ENCODE measurements at regions not wholly inside any gene's neighbourhood (a gene's known extent, or its start where the extent isn't known, plus 50 kb on each side); places are given as distances from the start of the nearest gene placed in this dataset.
"Not testable (repeated sequence)": the region's sequence is repeated elsewhere in the genome, so short reads cannot be mapped to it uniquely, and the experiment has no call there.

DNA sequence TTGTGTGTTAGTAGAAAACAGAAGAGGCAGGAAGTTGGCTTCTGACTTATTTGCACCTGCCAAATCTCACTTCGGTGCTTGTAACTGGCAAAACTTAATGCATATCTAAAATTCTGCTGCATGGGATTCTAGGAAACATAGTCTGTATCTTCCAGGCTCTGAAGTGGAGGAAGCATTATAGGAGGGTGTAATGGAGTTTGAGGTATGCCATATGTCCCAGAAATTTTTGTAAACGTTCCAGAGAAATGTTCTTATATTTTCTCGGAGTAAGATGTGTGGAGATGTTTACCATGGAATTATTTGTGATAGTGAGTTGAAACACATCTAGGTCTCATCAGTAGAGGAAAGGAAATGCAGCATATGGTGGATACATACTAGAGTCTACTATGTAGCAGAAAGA is 1329.0 kb upstream of the NUDT12 start:
- ATAC-seq (no peak), DNase-seq (no peak)

DNA sequence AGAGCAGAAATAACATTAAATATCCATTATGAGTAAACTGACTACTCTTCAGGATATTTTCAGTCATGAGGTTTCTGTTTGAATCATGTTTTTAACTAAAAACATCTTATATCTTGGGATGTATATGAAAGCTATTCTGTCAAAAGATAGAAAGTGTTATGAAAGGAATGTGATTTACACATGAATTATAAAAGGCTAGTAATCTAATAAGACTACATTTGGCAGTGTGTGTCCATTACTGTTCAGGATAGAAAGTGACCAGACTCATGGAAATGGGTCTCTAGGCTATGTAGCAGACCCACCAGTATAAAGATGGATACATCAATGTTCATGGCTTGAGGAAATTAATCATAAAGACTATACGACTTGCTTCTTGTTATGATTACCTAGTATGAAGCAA is 1328.2 kb upstream of the NUDT12 start:
- ATAC-seq (no peak), DNase-seq (no peak)

DNA sequence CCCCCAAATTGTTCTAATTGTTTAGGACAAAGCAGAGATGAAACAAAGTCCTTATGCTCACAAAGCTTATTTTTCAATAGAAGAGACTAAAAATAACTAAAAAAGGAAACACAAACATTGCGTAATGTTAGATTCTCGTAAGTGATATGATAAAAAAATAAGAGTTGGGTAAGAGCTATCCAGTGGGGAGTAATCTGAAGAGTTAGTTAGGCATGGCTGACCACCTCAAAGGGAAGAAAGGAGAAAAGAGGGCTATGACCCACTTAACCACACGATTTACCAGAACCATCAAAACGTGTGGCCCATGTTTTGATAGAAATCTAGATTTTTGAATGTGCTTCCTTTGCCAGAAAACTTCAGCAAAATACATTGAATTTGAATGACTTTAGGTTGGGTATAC is 1296.8 kb upstream of the NUDT12 start:
- DNase-seq (no peak), ATAC-seq (no peak)

DNA sequence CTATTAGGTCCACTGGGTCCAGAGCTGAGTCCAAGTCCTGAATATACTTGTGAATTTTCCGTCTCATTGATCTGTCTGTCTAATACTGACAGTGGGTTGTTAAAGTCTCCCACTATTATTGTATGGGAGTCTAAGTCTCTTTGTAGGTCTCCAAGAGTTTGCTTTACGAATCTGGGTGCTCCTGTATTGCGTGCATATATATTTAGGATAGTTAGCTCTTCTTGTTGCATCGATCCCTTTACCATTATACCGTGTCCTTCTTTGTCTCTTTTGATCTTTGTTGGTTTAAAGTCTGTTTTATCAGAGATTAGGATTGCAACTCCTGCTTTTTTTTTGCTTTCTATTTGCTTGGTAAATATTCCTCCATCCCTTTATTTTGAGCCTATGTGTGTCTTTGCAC is 1289.5 kb upstream of the NUDT12 start:
- DNase-seq, ATAC-seq: not testable (repeated sequence)

DNA sequence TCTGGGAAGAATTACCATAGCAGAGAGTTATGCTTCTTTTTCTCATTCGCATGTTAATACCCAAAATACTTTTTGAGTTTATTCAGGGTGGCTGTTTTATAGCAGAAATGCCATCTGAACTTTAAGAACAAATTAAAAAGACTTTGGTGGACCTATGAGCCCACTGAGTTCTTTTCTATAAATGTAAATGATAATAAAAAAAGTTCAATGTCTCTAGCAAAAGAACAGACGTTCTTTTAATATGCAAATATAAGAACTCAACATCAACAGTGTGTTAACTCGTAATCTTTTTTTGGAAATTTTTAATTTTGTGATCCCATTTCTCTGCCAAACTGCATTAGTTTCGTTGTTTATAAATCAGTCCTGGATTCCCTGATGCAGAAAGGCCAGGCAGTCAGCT is 1283.0 kb upstream of the NUDT12 start:
- no peak for DNase-seq
- no peak for ATAC-seq

DNA sequence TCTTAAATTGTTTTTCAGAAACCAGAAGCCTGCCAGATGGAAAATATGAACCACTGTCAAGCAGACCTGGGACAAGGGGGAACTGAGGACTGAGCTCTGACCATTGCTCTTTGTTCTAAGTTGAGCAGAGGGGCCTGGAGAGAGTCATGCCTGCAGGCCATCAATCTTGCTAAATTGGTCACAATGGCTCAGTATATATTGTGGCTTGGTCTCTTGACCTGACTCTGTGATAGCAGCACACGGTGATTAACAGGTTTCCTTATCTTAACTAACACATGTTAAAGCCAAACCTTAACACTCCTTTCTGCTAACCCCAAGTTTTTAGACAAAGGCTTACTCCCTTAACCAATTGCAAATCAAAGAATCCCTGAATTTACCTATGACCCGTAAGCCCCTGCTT is 1281.2 kb upstream of the NUDT12 start:
- ATAC-seq (no peak), DNase-seq (no peak)

DNA sequence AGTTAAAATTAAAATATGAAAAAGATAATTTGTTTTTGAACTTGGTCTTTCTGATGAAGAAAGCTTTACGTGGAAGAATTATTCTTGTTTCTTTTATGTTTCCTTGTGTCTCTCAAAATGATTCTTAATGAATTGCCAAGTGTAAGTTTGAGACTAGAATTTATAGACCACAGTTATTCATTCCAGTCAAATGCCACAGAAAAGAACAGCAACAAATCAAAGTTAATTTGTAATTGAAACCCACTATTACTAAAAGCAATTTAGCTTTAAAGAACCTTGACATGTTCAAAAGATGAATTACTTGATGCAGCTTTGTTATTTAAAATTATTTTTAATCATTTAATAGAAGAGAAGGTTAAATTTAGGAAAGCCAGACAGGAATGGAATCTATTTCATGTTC is 1277.7 kb upstream of the NUDT12 start:
- ATAC-seq (no peak), DNase-seq (no peak)

DNA sequence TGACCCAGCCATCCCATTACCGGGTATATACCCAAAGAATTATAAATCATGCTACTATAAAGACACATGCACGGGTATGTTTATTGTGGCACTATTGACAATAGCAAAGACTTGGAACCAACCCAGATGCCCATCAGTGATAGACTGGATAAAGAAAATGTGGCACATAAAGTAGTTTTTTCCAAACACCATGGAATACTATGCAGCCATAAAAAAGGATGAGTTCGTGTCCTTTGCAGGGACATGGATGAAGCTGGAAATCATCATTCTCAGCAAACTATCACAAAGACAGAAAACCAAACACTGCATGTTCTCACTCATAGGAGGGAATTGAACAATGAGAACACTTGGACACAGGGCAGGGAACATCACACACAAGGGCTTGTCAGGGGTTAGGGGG is 1268.9 kb upstream of the NUDT12 start:
- not testable (repeated sequence) for DNase-seq, ATAC-seq

DNA sequence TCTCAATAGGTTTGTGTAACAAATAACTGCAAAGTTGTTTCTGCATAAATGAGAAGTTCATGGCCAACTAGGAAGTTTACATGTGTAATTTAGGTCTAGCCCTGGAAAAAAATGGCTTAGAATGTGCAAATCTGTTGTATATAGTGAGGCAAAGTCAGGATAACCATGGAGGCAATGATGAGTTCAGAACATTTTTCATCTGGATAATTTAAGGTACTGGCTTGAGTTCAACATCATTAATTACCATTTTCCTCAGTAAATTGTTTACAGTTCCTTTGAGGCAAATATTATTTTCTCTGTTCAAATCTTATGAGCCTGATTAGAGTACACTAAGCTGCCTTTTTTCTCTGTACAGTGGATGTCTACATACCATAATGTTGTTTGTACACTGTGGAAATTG is 1259.0 kb upstream of the NUDT12 start:
- ATAC-seq (no peak), DNase-seq (no peak)

DNA sequence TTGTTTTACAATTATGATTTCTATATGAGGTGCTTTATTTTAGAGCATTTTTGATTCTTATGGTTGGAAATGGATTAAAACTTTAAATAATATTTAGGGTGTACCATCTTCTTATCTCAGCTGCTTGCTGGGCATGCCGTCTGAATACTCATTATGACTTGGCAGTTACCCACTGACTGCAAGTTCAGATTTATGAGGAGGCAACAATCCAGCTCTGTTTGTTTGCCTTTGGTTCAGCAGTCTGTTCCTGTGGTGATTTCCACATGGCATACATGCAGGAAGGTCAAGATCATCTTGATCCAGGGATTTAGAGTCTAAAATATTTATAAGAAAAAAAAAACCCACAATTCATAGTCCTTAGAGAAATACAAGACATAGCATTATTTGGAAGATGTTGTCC is 1254.5 kb upstream of the NUDT12 start:
- DNase-seq: no peak
- ATAC-seq: no peak

DNA sequence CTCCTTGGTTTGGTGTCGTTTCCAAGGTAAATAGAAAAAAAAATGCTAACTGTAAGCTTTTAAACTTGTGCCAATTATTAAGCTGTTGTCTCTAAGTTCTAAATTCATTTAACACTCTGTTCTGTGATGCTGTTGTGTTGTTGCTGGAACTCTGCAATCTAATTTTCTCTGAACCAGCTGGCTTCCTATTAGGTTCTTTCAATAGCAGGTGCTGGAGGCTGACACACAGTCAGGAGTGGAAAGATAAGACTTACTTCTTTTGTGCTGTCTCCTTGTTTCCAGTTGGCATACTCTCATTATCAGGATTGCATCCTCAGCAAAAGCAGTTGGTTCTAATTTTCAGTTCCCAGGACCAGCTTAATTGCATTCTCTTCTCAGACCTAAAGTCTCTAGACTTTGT is 1252.6 kb upstream of the NUDT12 start:
- ATAC-seq (no peak), DNase-seq (no peak)

DNA sequence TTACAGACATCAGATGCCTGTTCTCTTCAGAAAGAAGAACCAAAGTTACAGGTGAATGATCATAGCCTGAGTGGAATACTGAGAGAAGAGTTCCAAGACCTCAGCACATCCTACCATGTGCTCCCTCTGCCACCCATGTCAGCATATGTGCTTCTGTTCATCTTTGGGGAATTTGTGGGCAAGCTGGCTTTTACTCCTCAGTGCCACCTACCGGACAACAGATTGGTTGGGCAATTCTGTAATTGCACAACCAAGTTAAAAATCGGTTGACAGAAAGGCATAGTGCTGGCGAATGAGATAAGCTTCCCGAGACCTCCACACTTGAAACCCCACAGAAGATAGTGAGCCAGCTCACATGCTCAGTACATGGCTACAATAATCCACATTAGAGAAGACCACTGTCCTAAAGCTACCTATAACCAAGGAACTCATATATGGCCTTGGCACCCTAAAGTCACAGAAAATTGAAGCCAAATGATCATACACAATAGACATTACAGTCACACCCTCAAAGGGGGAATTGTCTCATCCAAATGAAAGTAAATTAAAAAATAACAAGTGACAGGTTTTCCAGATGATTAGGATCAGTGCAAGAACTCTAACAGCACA is 1238.0 kb upstream of the NUDT12 start:
- no peak for ATAC-seq
- DNase-seq: no peak

DNA sequence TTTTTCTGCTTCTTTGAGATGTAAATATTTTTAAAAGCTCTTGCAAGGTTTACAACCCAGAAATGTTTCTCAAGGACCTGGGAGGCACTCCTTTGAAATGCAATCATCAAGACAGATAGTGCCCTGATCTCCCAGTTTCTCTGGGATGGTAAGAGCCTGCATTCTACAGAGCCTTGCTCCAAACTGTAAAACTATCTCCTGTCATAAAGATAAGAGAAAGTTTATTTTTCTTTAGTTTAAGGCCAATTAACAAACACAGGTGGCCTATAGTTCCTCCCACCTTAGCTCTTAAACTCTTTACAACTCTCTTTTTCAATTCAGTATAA is 1231.1 kb upstream of the NUDT12 start:
- no peak for DNase-seq
- no peak for ATAC-seq

DNA sequence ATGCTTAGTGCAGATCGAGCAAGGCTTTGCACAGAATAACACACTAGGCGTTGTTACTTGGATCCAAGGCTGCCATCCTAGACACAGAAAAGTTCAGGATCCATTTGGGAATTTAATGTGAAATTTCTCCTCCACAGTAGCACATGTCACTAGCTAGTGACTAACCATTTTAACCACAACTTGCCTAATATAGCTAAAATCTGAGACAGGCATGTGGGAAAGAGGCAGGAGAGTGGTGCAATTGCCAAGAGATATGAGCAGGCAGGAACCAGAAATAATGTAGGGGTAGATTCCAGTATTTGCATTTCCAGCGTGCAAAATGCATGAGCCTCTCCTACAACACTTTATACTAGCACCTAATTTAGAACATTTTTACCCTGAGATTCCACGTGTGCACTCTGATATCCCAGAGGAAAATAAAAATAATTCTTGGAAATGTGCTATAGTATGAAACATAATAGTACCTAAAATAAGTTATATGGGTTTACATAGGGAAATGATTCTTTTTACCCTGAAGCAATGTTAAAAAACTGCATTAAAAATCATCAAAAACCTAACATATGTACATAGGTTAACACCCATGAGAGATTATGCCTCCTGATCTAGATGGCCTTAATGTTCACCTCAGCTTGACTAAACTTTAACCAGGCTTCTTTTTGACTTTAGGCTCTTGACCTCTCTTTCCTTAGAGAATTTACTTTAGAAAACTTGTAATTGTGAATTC is 1230.6 kb upstream of the NUDT12 start:
- DNase-seq (no peak), ATAC-seq (no peak)

DNA sequence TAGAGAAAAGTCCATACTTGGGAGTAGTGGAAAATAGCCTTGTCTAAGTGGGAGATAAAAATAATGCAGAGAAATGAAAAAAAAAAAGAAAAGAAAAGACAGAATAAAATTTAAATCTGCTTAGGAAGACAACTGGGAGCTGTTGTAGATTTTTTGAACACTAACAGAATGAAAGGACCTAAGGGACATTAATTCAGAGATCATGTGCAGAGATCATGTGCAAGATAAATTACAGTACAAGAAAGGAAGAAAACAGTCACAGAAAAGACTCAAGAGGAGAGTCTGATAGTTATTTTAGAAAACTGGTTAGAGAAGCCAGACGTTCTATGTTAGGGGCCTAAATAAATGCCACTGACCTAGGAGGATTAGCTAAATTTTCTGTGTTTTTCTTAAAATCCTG is 1226.8 kb upstream of the NUDT12 start:
- DNase-seq (no peak), ATAC-seq (no peak)

DNA sequence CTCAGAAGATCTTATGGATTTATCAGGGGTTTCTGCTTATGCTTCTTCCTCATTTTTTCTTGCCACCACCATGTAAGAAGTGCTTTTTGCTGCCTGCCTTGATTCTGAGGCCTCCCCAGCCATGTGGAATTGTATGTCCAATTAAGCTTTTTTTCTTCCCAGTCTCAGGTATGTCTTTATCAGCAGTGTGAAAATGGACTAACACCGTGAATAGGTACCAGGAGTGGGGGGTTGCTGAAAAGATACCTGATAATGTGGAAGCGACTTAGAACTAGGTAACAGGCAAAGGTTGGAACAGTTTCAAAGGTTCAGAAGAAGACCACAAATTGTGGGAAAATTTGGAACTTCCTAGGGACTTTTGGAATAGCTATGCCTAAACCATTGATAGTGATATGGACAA is 1222.5 kb upstream of the NUDT12 start:
- no peak for DNase-seq
- no peak for ATAC-seq

DNA sequence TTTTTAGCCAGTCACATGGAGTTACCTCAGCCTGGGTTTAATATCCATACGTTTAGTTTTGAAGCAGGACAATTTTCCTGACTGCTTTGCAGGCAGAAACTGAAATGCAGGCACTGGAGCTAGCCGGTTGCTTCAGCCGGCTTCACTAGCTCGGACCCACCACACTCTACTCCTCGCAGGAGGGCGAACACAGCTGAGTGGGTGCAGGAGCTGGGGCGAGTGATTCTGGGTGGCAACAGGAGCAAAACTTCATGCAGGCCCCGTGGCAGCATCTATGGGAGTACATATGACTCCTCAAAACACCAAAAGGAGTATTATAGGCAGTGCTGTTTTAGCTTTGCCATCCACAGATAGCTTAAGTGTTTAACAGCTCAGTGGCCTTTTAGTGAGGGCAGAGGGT is 1211.8 kb upstream of the NUDT12 start:
- ATAC-seq (no peak), DNase-seq (no peak)

DNA sequence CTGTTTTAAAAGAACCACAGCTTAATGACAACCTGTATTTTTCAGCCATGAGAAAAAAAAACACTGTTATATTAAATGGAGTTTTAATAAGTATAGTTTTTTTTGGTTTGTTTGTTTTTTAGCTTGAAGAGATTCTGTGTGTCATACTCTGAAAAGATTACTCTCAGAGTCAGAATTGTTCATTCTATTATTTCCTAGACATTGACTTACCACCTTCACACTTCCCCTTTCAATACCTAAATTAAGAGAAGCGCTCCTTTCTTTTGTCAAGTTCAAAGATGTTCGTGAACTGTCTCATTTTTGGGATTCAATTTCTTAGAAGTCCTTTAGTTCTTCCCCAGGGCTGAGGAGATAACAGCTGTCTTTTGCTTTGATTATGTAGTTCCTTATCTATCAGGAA is 1201.6 kb upstream of the NUDT12 start:
- DNase-seq (no peak), ATAC-seq (no peak)

DNA sequence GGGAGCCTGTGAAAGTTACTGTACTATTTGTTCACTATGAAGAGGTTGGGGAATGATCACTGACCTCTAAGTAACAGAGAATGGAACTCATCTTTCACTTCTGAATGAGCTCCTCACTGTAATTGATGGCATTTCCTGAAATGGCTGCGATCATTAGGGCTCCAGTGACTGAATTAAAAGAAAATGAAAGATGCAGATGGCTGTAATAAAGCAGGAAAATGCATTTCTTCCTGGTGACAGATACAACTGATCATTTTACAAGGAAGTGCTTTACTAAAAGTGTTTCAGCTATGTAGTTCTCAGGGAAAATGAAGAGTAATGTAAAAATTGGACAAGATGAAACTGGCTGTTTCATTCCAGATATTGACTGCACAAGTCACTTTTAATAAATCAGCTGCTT is 1200.6 kb upstream of the NUDT12 start:
- ATAC-seq (no peak), DNase-seq (no peak)

DNA sequence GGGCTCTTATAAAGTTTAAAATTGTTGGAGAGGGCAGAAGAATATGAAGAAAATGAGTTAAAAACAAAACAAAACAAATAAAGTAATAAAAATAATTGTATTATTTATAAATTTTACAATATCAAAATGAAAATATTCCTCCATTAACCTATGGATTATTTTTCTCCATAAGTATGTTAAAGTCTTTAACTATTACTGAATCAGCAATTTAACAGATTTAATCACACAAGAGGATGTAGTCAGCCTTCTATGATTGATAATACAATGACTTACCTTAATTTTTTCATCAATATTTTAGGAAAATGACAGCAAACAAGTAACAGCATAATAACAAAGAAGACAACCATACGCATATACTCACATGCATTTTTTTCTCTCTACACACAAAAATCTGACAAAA is 1195.3 kb upstream of the NUDT12 start:
- ATAC-seq: no peak
- no peak for DNase-seq

DNA sequence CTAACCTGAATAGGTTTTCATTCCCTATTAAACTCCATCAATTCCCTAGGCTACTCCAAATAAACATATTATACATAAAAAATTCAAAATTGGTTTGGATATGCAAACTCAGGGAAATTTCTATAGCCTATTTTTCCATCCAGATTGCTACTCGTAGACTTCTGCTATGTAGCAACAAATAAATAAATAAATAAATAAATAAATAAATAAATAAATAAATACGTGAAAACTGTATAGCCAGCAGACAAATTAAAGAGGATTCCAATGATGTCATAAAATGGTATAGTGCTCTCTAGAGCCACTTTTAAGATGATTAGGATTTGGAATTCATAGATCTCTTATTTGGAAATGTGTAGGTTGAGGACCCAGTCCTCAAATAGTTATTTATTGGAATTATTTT is 1193.2 kb upstream of the NUDT12 start:
- ATAC-seq (no peak), DNase-seq (no peak)

DNA sequence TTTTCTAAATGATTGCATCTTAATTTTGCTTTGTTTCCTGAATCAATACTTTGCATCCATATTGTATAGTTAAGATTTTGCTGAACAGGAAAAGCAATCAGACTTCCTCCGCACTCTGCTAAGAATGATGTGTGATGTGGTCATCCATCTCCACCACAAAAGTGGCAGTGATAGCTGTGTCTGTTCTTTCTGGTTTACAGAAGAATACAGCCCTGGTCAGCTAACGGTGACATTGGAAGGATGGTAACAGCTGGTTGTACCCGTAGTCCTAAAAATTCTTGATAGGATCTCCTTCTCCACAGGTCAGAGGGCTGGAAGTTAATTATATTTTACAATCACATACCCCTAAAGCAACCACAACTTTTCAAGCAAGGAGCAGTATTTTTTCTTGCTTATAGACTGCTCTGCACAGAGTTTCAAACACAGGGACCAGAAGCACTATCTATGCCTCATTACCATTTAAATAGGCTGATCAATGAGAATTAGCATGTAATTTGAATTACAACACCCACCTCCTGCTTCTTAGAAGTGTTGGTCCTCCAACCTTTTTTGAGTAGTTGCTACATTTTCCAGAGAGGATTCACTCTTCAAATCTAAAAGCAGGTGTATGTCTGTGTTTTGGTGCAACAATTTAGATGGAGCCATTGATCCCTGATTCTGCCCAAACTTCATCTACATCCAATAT is 1191.9 kb upstream of the NUDT12 start:
- no peak for ATAC-seq
- no peak for DNase-seq

DNA sequence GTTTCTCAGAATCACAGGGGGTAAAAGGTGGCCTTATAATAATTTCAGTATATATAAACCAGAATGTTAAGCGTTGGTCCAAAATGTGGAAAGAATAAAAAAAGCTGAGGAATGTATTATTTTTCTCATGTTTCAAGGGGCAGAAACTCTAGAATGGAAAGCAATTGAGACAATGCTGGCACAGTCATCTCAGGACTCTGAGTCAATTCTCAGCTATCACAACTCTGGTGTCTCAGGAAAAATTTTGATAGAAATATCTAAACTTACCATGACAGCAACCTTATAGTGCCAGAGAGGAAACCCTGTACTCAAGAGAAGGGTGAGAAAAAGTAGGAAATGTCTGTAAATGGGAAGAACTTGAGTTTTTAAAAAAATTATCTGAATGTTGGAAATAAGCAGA is 1189.4 kb upstream of the NUDT12 start:
- DNase-seq: no peak

DNA sequence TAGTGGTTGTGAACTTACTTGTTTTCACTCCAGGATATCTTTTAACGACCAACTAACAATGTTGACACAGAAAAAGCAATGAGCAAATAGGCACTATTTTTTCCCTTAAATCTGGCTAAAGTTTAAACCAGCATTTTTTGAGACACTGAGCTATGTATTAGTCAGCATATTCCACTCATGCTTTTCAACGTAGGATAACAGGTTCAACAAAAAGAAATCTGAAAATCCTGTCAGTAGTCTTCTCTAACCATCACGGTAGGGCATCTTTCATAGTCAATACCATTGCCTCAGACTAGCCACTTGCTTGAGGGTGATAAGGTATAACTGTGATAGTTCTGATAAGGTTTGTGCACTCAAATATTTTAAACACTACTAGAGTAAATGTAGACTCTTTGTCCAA is 1177.3 kb upstream of the NUDT12 start:
- no peak for DNase-seq

More for the DNA sequence above, 1189.4 kb upstream of the NUDT12 start:
- no peak for ATAC-seq

More for the DNA sequence above, 1177.3 kb upstream of the NUDT12 start:
- ATAC-seq: no peak
